ENCODE measurements at regions not wholly inside any gene's neighbourhood (a gene's known extent, or its start where the extent isn't known, plus 50 kb on each side); places are given as distances from the start of the nearest gene placed in this dataset.

GRCh38 chr1:207969528-207969927 is 58.6 kb upstream of the CD34 start:
- no peak overlapping the region for H2AFZ ChIP-seq (ENCODE audit: low read length)
- no peaks in the 10 kb centered on the region for H3K9me3 ChIP-seq (ENCODE audit: low read length)
- no peak overlapping the region for H3K4me3 ChIP-seq (ENCODE audit: low read depth, low read length, poor library complexity, severe bottlenecking)
- CTCF ChIA-PET (ENCODE audit: unreplicated experiment), result interaction anchor here (0.6 to 0.8 kb wide), 3 partner anchors 28 to 349 kb away, joined by 3 read pairs; no protein-coding TSS in a partner anchor
- DNase-seq (ENCODE audit: low spot score), result no peak
- POLR2A ChIA-PET, result interaction anchor here (0.6 to 1.5 kb wide), 2 partner anchors 11 to 804 kb away, joined by 3 to 4 read pairs; no protein-coding TSS in a partner anchor
- no peak overlapping the region for H3K27ac ChIP-seq (ENCODE audit: low read depth, low read length, poor library complexity, severe bottlenecking)
- intact Hi-C loops (cut with micrococcal nuclease; ENCODE audit: unreplicated experiment), result no loop called here
- H3K4me2 ChIP-seq (ENCODE audit: low read length), result no peak overlapping the region
- no peaks in the 10 kb centered on the region for H3K36me3 ChIP-seq (ENCODE audit: insufficient read depth, low read length)
- H3K9me2 ChIP-seq (ENCODE audit: insufficient read depth, low read length), result no peaks in the 10 kb centered on the region
- TF ChIP-seq EZH2phosphoT487 (IDR thresholded peaks at IDR 0.05; ENCODE audit: borderline replicate concordance, low read depth, low read length) (no peak), CTCF (conservative IDR thresholded peaks at IDR 0.05; ENCODE audit: low read length) (no peak)
- no peaks in the 10 kb centered on the region for H4K20me1 ChIP-seq (ENCODE audit: insufficient read depth, low read length)
- H3K4me1 ChIP-seq (ENCODE audit: insufficient read depth, low read length, poor library complexity, severe bottlenecking), result no peaks in the 10 kb centered on the region
- BruUV-seq (replicated peaks), result no TSS peak
- no peaks in the 10 kb centered on the region for H3K79me2 ChIP-seq (ENCODE audit: insufficient read depth, low read depth, low read length)

DNA sequence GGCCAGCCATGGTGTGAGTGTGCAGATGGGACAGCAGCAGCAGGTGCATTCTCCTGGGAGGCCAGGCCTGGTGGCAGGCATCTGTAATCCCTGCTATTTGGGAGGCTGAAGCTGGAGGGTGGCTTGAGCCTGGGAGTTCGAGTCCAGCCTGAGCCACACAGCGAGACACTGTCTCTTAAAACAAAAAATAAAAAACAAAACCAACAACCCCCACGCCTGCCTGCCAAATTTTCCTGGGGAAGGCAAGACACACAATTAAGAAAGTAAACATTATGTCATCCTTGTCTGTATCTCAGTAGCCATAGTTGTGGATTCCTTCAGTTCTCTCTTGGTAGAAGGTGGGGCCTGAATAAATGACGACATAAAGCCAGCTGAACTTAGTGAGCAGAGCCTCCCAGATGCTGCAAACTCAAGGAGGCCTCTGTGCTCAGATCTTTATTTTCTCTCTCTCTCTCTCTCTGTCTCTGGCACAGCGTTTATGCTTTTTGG is 57.6 kb upstream of the CD34 start:
- H3K9me2 ChIP-seq (ENCODE audit: insufficient read depth, low read length), result no peaks in the 10 kb centered on the region
- H2AFZ ChIP-seq (ENCODE audit: low read length), result no peak overlapping the region
- no peaks in the 10 kb centered on the region for H3K79me2 ChIP-seq (ENCODE audit: insufficient read depth, low read depth, low read length)
- H3K36me3 ChIP-seq (ENCODE audit: insufficient read depth, low read length), result no peaks in the 10 kb centered on the region
- no TSS peak for BruUV-seq (replicated peaks)
- H4K20me1 ChIP-seq (ENCODE audit: insufficient read depth, low read length), result no peaks in the 10 kb centered on the region
- H3K9me3 ChIP-seq (ENCODE audit: low read length), result no peaks in the 10 kb centered on the region
- no peak overlapping the region for H3K27ac ChIP-seq (ENCODE audit: low read depth, low read length, poor library complexity, severe bottlenecking)
- POLR2A ChIA-PET, result interaction anchor here (1.5 kb wide), 1 partner anchor 12 kb away, joined by 4 read pairs; no protein-coding TSS in a partner anchor
- TF ChIP-seq EZH2phosphoT487 (IDR thresholded peaks at IDR 0.05; ENCODE audit: borderline replicate concordance, low read depth, low read length) (no peak), CTCF (conservative IDR thresholded peaks at IDR 0.05; ENCODE audit: low read length) (no peak)
- CTCF ChIA-PET (ENCODE audit: unreplicated experiment), result interaction anchor here (0.8 kb wide), 1 partner anchor 27 kb away, joined by 3 read pairs; no protein-coding TSS in a partner anchor
- DNase-seq (ENCODE audit: low spot score), result no peak
- H3K4me3 ChIP-seq (ENCODE audit: low read depth, low read length, poor library complexity, severe bottlenecking), result no peak overlapping the region
- no peak overlapping the region for H3K4me2 ChIP-seq (ENCODE audit: low read length)
- peaks cover 4% of the 10 kb centered on the region for H3K4me1 ChIP-seq (ENCODE audit: insufficient read depth, low read length, poor library complexity, severe bottlenecking)
- intact Hi-C loops (cut with micrococcal nuclease; ENCODE audit: unreplicated experiment), result no loop called here

GRCh38 chr1:207967703-207968102 is 56.8 kb upstream of the CD34 start:
- no TSS peak for BruUV-seq (replicated peaks)
- H3K4me1 ChIP-seq (ENCODE audit: insufficient read depth, low read length, poor library complexity, severe bottlenecking), result peaks cover 9% of the 10 kb centered on the region
- no peak for TF ChIP-seq EZH2phosphoT487 (IDR thresholded peaks at IDR 0.05; ENCODE audit: borderline replicate concordance, low read depth, low read length)
- no peak for TF ChIP-seq CTCF (conservative IDR thresholded peaks at IDR 0.05; ENCODE audit: low read length)
- H3K27ac ChIP-seq (ENCODE audit: low read depth, low read length, poor library complexity, severe bottlenecking), result no peak overlapping the region
- H3K9me3 ChIP-seq (ENCODE audit: low read length), result no peaks in the 10 kb centered on the region
- no peak overlapping the region for H3K4me3 ChIP-seq (ENCODE audit: low read depth, low read length, poor library complexity, severe bottlenecking)
- H3K36me3 ChIP-seq (ENCODE audit: insufficient read depth, low read length), result no peaks in the 10 kb centered on the region
- CTCF ChIA-PET (ENCODE audit: unreplicated experiment), result no interaction called here
- no peak overlapping the region for H2AFZ ChIP-seq (ENCODE audit: low read length)
- no peaks in the 10 kb centered on the region for H3K79me2 ChIP-seq (ENCODE audit: insufficient read depth, low read depth, low read length)
- no peaks in the 10 kb centered on the region for H3K9me2 ChIP-seq (ENCODE audit: insufficient read depth, low read length)
- H3K4me2 ChIP-seq (ENCODE audit: low read length), result no peak overlapping the region
- intact Hi-C loops (cut with micrococcal nuclease; ENCODE audit: unreplicated experiment), result no loop called here
- DNase-seq (ENCODE audit: low spot score), result no peak
- no peaks in the 10 kb centered on the region for H4K20me1 ChIP-seq (ENCODE audit: insufficient read depth, low read length)
- POLR2A ChIA-PET, result no interaction called here
